ENCODE measurements at regions not wholly inside any gene's neighbourhood (a gene's known extent, or its start where the extent isn't known, plus 50 kb on each side); places are given as distances from the start of the nearest gene placed in this dataset.
A peak's percentile ranks its signal among the peaks of the same experiment; 100 is the strongest.
"Not testable (repeated sequence)": the region's sequence is repeated elsewhere in the genome, so short reads cannot be mapped to it uniquely, and the experiment has no call there.

- no peak for ATAC-seq (ENCODE audit: insufficient read depth, low read depth)
These were observed 156.6 kb upstream of the CTSO start for GRCh38 chr4:156109943-156110900.

DNA sequence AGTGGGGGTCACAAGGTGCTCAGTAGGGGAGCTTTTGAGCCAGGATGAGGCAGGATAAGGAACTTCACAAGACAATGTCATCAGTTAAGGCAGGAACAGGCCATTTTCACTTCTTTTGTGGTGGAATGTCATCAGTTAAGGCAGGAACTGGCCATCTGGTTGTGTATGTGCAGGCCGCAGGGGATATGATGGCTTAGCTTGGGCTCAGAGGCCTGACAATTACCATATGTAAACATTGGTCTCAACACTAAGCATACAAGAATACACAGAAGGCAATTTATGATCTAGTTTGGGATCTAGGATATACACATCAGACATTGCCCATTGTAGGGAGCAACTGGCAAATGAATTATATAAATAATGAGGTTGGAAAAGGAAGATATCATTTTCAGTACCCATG is 155.4 kb upstream of the CTSO start:
- ATAC-seq (ENCODE audit: insufficient read depth, low read depth); DNase-seq; H3K36me3 ChIP-seq (ENCODE audit: insufficient read depth, low read length); H4K20me1 ChIP-seq (ENCODE audit: insufficient read depth, low read length); H3K9ac ChIP-seq (ENCODE audit: low read depth, low read length); H3K4me2 ChIP-seq (ENCODE audit: insufficient read depth, low read length); H3K4me3 ChIP-seq (ENCODE audit: low read depth in 1 of 2, low read length in 2 of 2); H2AFZ ChIP-seq (ENCODE audit: low read depth, low read length); H3K9me3 ChIP-seq (ENCODE audit: insufficient read depth, low read length, severe bottlenecking); H3K4me1 ChIP-seq (ENCODE audit: insufficient read depth, low read length); H3K27ac ChIP-seq (ENCODE audit: low read length); H3K79me2 ChIP-seq (ENCODE audit: insufficient read depth, low read length); H3K27me3 ChIP-seq (ENCODE audit: insufficient read depth, low read length, poor library complexity): not testable (repeated sequence)

More at GRCh38 chr4:156109943-156110900, 156.6 kb upstream of the CTSO start:
- no peak for DNase-seq
- no peaks in the 10 kb centered on the region for H3K79me2 ChIP-seq (ENCODE audit: insufficient read depth, low read length)
- no peak overlapping the region for H3K9ac ChIP-seq (ENCODE audit: low read depth, low read length)
- TF ChIP-seq CTCF (IDR thresholded peaks at IDR 0.05; ENCODE audit: borderline replicate concordance, extremely low read depth, low read length, poor library complexity, severe bottlenecking): peak; percentile 28
- no peak for TF ChIP-seq EZH2 (IDR thresholded peaks at IDR 0.05; ENCODE audit: borderline replicate concordance, low read depth, low read length, severe bottlenecking)
- H3K4me2 ChIP-seq (ENCODE audit: insufficient read depth, low read length): no peak overlapping the region
- no peak overlapping the region for H2AFZ ChIP-seq (ENCODE audit: low read depth, low read length)
- no peaks in the 10 kb centered on the region for H3K36me3 ChIP-seq (ENCODE audit: insufficient read depth, low read length)
- H3K4me1 ChIP-seq (ENCODE audit: insufficient read depth, low read length): no peaks in the 10 kb centered on the region
- no peak overlapping the region for H3K27ac ChIP-seq (ENCODE audit: low read length)
- no peaks in the 10 kb centered on the region for H3K27me3 ChIP-seq (ENCODE audit: insufficient read depth, low read length, poor library complexity)
- no peak overlapping the region for H3K4me3 ChIP-seq (ENCODE audit: low read depth in 1 of 2, low read length in 2 of 2)
- H4K20me1 ChIP-seq (ENCODE audit: insufficient read depth, low read length): no peaks in the 10 kb centered on the region
- no peaks in the 10 kb centered on the region for H3K9me3 ChIP-seq (ENCODE audit: insufficient read depth, low read length, severe bottlenecking)

DNA sequence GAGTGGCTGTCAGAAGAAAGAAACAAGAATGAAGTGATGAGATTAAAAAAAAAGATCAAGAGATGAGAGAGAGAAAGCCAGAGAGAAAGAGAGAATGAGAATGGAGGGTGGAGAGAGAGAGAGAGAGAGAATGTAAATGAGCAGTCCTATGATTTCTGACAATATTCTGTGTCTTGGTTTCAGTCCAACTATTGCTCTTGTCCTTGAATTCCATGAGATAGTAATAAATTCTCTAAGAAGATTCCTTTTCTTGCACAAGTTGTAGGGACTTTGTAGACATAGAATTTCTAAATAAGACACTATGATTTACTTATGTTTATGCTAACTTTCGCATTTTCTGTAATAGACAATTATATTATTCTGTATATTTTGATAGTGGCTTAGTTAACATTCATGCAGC is 149.6 kb upstream of the CTSO start:
- no peak overlapping the region for H2AFZ ChIP-seq (ENCODE audit: low read depth, low read length)
- H3K4me2 ChIP-seq (ENCODE audit: insufficient read depth, low read length): no peak overlapping the region
- no peaks in the 10 kb centered on the region for H3K79me2 ChIP-seq (ENCODE audit: insufficient read depth, low read length)
- no peaks in the 10 kb centered on the region for H3K27me3 ChIP-seq (ENCODE audit: insufficient read depth, low read length, poor library complexity)
- no peak for ATAC-seq (ENCODE audit: insufficient read depth, low read depth)
- no peaks in the 10 kb centered on the region for H4K20me1 ChIP-seq (ENCODE audit: insufficient read depth, low read length)
- H3K36me3 ChIP-seq (ENCODE audit: insufficient read depth, low read length): no peaks in the 10 kb centered on the region
- DNase-seq: no peak
- no peaks in the 10 kb centered on the region for H3K9me3 ChIP-seq (ENCODE audit: insufficient read depth, low read length, severe bottlenecking)
- H3K9ac ChIP-seq (ENCODE audit: low read depth, low read length): no peak overlapping the region
- H3K4me3 ChIP-seq (ENCODE audit: low read depth in 1 of 2, low read length in 2 of 2): no peak overlapping the region
- TF ChIP-seq CTCF (IDR thresholded peaks at IDR 0.05; ENCODE audit: borderline replicate concordance, extremely low read depth, low read length, poor library complexity, severe bottlenecking) (no peak), EZH2 (IDR thresholded peaks at IDR 0.05; ENCODE audit: borderline replicate concordance, low read depth, low read length, severe bottlenecking) (no peak)
- no peaks in the 10 kb centered on the region for H3K4me1 ChIP-seq (ENCODE audit: insufficient read depth, low read length)
- no peak overlapping the region for H3K27ac ChIP-seq (ENCODE audit: low read length)

DNA sequence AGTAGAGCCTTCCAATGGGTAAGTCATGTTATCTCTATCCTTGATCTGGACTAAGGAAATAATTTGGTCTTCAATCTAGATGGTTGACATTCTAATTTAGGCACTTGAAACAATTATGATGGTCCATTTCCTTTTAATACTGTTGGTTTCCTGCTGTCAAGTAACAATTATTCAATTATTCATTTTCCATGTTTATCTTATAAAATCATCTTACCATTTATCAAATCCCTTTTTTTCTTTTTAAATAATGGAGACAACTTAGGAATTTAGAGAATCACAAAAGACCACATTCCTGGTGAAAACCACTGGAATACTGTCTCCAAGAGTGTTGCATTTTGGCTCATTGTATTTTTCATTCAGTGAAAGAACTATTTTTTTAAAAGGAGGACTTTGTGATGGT is 148.7 kb upstream of the CTSO start:
- TF ChIP-seq EZH2 (IDR thresholded peaks at IDR 0.05; ENCODE audit: borderline replicate concordance, low read depth, low read length, severe bottlenecking): no peak
- Histone ChIP-seq H3K27me3 (ENCODE audit: insufficient read depth, low read length, poor library complexity) (no peaks in the 10 kb centered on the region), H3K27ac (ENCODE audit: low read length) (no peak overlapping the region), H3K4me1 (ENCODE audit: insufficient read depth, low read length) (no peaks in the 10 kb centered on the region), H3K4me2 (ENCODE audit: insufficient read depth, low read length) (no peak overlapping the region), H2AFZ (ENCODE audit: low read depth, low read length) (no peak overlapping the region), H3K9ac (ENCODE audit: low read depth, low read length) (no peak overlapping the region), H3K79me2 (ENCODE audit: insufficient read depth, low read length) (no peaks in the 10 kb centered on the region), H4K20me1 (ENCODE audit: insufficient read depth, low read length) (no peaks in the 10 kb centered on the region), H3K36me3 (ENCODE audit: insufficient read depth, low read length) (no peaks in the 10 kb centered on the region), H3K4me3 (ENCODE audit: low read depth in 1 of 2, low read length in 2 of 2) (no peak overlapping the region), H3K9me3 (ENCODE audit: insufficient read depth, low read length, severe bottlenecking) (no peaks in the 10 kb centered on the region)
- DNase-seq: no peak
- ATAC-seq (ENCODE audit: insufficient read depth, low read depth): no peak
